ENCODE measurements at regions not wholly inside any gene's neighbourhood (a gene's known extent, or its start where the extent isn't known, plus 50 kb on each side); places are given as distances from the start of the nearest gene placed in this dataset.

- TF ChIP-seq POLR2AphosphoS5 (IDR thresholded peaks at IDR 0.05; ENCODE audit: insufficient read depth in 1 of 2, low read depth in 1 of 2): no peak
- no peak for TF ChIP-seq CTCF (IDR thresholded peaks at IDR 0.05)
Measured at GRCh38 chr11:21650961-21651360, 541.9 kb upstream of the ANO5 start.

All from vagina (tissue), 2 donors.